ENCODE measurements at regions not wholly inside any gene's neighbourhood (a gene's known extent, or its start where the extent isn't known, plus 50 kb on each side); places are given as distances from the start of the nearest gene placed in this dataset.

- no peaks in the 10 kb centered on the region for H4K20me1 ChIP-seq (replicated peaks; ENCODE audit: control insufficient read depth, insufficient read depth, low read length)
- H3K79me2 ChIP-seq (ENCODE audit: control insufficient read depth, insufficient read depth, low read length) = no peaks in the 10 kb centered on the region
- no peaks in the 10 kb centered on the region for H3K27me3 ChIP-seq (ENCODE audit: control insufficient read depth in 2 of 2, insufficient read depth in 2 of 2, low read length in 2 of 2)
- no peak overlapping the region for H3K27ac ChIP-seq (ENCODE audit: extremely low read depth, low read depth, low read length)
- in situ Hi-C loops (cut with MboI) = no loop called here
- no peak overlapping the region for H2AFZ ChIP-seq (ENCODE audit: low read depth, low read length)
- DNase-seq (ENCODE audit: extremely low read depth in 1 of 4, low spot score in 3 of 4) (no peak), ATAC-seq (no peak), FAIRE-seq (no peak)
- CTCF ChIA-PET (ENCODE audit: low intra/inter-chr PET ratio) = no interaction called here
- no peaks in the 10 kb centered on the region for H3K36me3 ChIP-seq (ENCODE audit: control insufficient read depth, insufficient read depth, low read length)
- H3K4me2 ChIP-seq (ENCODE audit: insufficient read depth, low read length) = no peak overlapping the region
- no peaks in the 10 kb centered on the region for H3K9me1 ChIP-seq (ENCODE audit: control insufficient read depth, insufficient read depth, low read length)
- intact Hi-C loops (cut with micrococcal nuclease) = no loop called here
- 0% methylated on average over 2 of the region's 2 CpGs for WGBS (ENCODE audit: insufficient coverage, low coverage, missing lambda C conversion rate)
- POLR2A ChIA-PET = no interaction called here
- 0 out of 2 replicates have a peak, but pooled peaks cover under 1% of the 10 kb centered on the region for H3K9me3 ChIP-seq (replicated peaks; ENCODE audit: control insufficient read depth, insufficient read depth, low read depth, low read length)
- H3K4me3 ChIP-seq = no peak overlapping the region
- H3K4me1 ChIP-seq (replicated peaks in 1 of 2; ENCODE audit: control insufficient read depth in 2 of 2, insufficient read depth in 2 of 2, low read length in 2 of 2) = no peaks in the 10 kb centered on the region
- no peak overlapping the region for H3K9ac ChIP-seq (ENCODE audit: insufficient read depth in 1 of 2, low read depth in 2 of 2, low read length in 2 of 2)
- no TSS peak for BruUV-seq (replicated peaks)
- no peak for TF ChIP-seq ZKSCAN3 (CRISPR knock-in tag; IDR thresholded peaks at IDR 0.05)
- no peak for TF ChIP-seq TOE1 (IDR thresholded peaks at IDR 0.05; ENCODE audit: borderline replicate concordance)
- TF ChIP-seq TOE1 (CRISPR knock-in tag; IDR thresholded peaks at IDR 0.05; ENCODE audit: borderline replicate concordance, low read depth) = no peak
- TF ChIP-seq ARNT (IDR thresholded peaks at IDR 0.05) = no peak
- TF ChIP-seq CTCF (IDR thresholded peaks at IDR 0.05 in 2 of 3, conservative IDR thresholded peaks at IDR 0.05 in 1 of 3; ENCODE audit: insufficient read depth in 2 of 3, low read depth in 1 of 3, low read length in 3 of 3) = no peak
- no peak for TF ChIP-seq ZNF592 (IDR thresholded peaks at IDR 0.05)
- no peak for TF ChIP-seq TARDBP (IDR thresholded peaks at IDR 0.05)
- TF ChIP-seq ID3 (CRISPR knock-in tag; IDR thresholded peaks at IDR 0.05) = no peak
- TF ChIP-seq ID3 (tag; IDR thresholded peaks at IDR 0.05) = no peak
- no peak for TF ChIP-seq CREB3 (tag; conservative IDR thresholded peaks at IDR 0.05; ENCODE audit: low read depth)
These were observed 268.3 kb upstream of the MEOX2 start for GRCh38 chr7:15954671-15955354.
